Adrenal gland (tissue), 9 donors: ENCODE measurements at regions not wholly inside any gene's neighbourhood (a gene's known extent, or its start where the extent isn't known, plus 50 kb on each side); places are given as distances from the start of the nearest gene placed in this dataset.

Experiments used
- DNase-seq, 7 donors: peaks; one replicate each; pipeline ENCODE4 v3.0.0-alpha.2; 2019 to 2020
- H3K27ac ChIP-seq, 5 donors: fragments of 200-600 bp; sonication (generic) in 4 of 5; 1 replicate in 3 of 5; 2 replicates in 2 of 5; pipeline versions ENCODE4 v1.5.1 to v1.8.0; 2016 to 2020; ENCODE audit warnings: mild to moderate bottlenecking in 1 of 5
- H3K27me3 ChIP-seq: fragments of 200-600 bp; 2 replicates; pipeline ENCODE4 v1.8.0; 2021
- H3K36me3 ChIP-seq, 2 donors: fragments of 200-600 bp; replicated peaks in 1 of 2; 1 replicate in 1 of 2; 2 replicates in 1 of 2; pipeline versions ENCODE4 v1.5.1 to v1.8.0; 2018 to 2022
- H3K4me1 ChIP-seq, 2 donors: fragments of 200-600 bp; replicated peaks in 1 of 2; 1 replicate in 1 of 2; 2 replicates in 1 of 2; pipeline versions ENCODE4 v1.5.1 to v1.8.0; 2018 to 2021
- H3K4me3 ChIP-seq, 4 donors: fragments of 200-600 bp; sonication (generic) in 3 of 4; one replicate each; pipeline ENCODE4 v1.5.1; 2016 to 2018
- H3K9me3 ChIP-seq, 3 donors: fragments of 200-600 bp; sonication (generic) in 1 of 3; replicated peaks in 1 of 3; 1 replicate in 2 of 3; 2 replicates in 1 of 3; pipeline versions ENCODE4 v1.5.1 to v1.8.0; 2016 to 2021
- CTCF ChIP-seq, 6 experiments: fragments of 450-650 bp in 4 of 6; fragments of 200-600 bp in 2 of 6; sonication (generic) in 1 of 6; IDR thresholded peaks; 1 replicate in 5 of 6; 2 replicates in 1 of 6; pipeline versions ENCODE4 v1.5.1 to v1.8.0; 2016 to 2021; ENCODE audit warnings: antibody characterized with exemption in 6 of 6, mild to moderate bottlenecking in 2 of 6, moderate library complexity in 1 of 6
- POLR2A ChIP-seq, 2 donors: fragments of 450-650 bp; IDR thresholded peaks; one replicate each; pipeline ENCODE4 v1.6.1; 2017; ENCODE audit warnings: antibody characterized with exemption in 2 of 2, mild to moderate bottlenecking in 2 of 2, moderate library complexity in 1 of 2
- WGBS, 4 donors: extraction: QIAGEN DNeasy Blood & Tissue Kit in 2 of 4; methylation state at CpG; one replicate each; pipeline versions ENCODE4 v1.1.5 to v1.1.7; 2013 to 2017; 5-methylcytosine and 5-hydroxymethylcytosine counted together
- intact Hi-C, 2 donors: fragments of 100-400 bp; cut with DNase I; formaldehyde crosslinking; loops; one replicate each; pipeline versions ENCODE4 v1.14.1 to v1.15.0; 2022 to 2023
- donor health status: healthy with polysubstance abuse.
- donor health status: Bipolar disorder and iron deficiency.
- donor health status: DM: yes; HTN: yes; CAD: no.
- donor health status: DM: no; HTN: no; CAD: no.
- donor health status: DM: no; HTN: no; CAD: no.

GRCh38 chr9:1328341-1328740, 278.2 kb downstream of the DMRT2 start:
- DNase-seq, result no peak
- no peak for TF ChIP-seq POLR2A (IDR thresholded peaks at IDR 0.05)
- no peak for TF ChIP-seq CTCF (IDR thresholded peaks at IDR 0.05)
- Histone ChIP-seq H3K4me1 (no peaks in the 10 kb centered on the region), H3K36me3 (no peaks in the 10 kb centered on the region), H3K4me3 (no peak overlapping the region), H3K9me3 (no peaks in the 10 kb centered on the region), H3K27ac (no peak overlapping the region), H3K27me3 (no peaks in the 10 kb centered on the region)
- intact Hi-C loops, result no loop called here
- WGBS, 4 donors, result 62 to 73% (median 67%) methylated on average over 4 of the region's 4 CpGs

- intact Hi-C loops, result no loop called here
Observed at GRCh38 chr9:1331546-1332038, 281.4 kb downstream of the DMRT2 start.

GRCh38 chr9:1332156-1332555, 282.0 kb downstream of the DMRT2 start:
- Histone ChIP-seq H3K4me3 (no peak overlapping the region), H3K4me1 (no peaks in the 10 kb centered on the region), H3K27me3 (no peaks in the 10 kb centered on the region), H3K9me3 (no peaks in the 10 kb centered on the region), H3K36me3 (no peaks in the 10 kb centered on the region), H3K27ac (no peak overlapping the region)
- TF ChIP-seq CTCF (IDR thresholded peaks at IDR 0.05) (no peak), POLR2A (IDR thresholded peaks at IDR 0.05) (no peak)
- intact Hi-C loops, result no loop called here
- DNase-seq, result no peak
- 48 to 66% (median 56%) methylated on average over 3 of the region's 3 CpGs for WGBS, 4 donors

More at GRCh38 chr9:1331546-1332038, 281.4 kb downstream of the DMRT2 start:
- Histone ChIP-seq H3K4me3 (no peak overlapping the region), H3K9me3 (no peaks in the 10 kb centered on the region), H3K27ac (no peak overlapping the region), H3K4me1 (no peaks in the 10 kb centered on the region), H3K27me3 (no peaks in the 10 kb centered on the region), H3K36me3 (no peaks in the 10 kb centered on the region)
- TF ChIP-seq POLR2A (IDR thresholded peaks at IDR 0.05), result no peak
- DNase-seq, result no peak

GRCh38 chr9:1335174-1335573, 285.0 kb downstream of the DMRT2 start:
- no peak overlapping the region for H3K4me3 ChIP-seq
- no peak overlapping the region for H3K27ac ChIP-seq
- H3K36me3 ChIP-seq, result no peaks in the 10 kb centered on the region
- TF ChIP-seq CTCF (IDR thresholded peaks at IDR 0.05) (no peak), POLR2A (IDR thresholded peaks at IDR 0.05) (no peak)
- no peak for DNase-seq
- intact Hi-C loops, result no loop called here
- H3K4me1 ChIP-seq, result no peaks in the 10 kb centered on the region
- H3K27me3 ChIP-seq, result no peaks in the 10 kb centered on the region
- WGBS, 4 donors, result 59 to 77% (median 68%) methylated on average over 4 of the region's 4 CpGs
- H3K9me3 ChIP-seq, result no peaks in the 10 kb centered on the region

GRCh38 chr9:1337169-1337568, 287.0 kb downstream of the DMRT2 start:
- no peaks in the 10 kb centered on the region for H3K9me3 ChIP-seq
- no peak overlapping the region for H3K4me3 ChIP-seq
- intact Hi-C loops, result no loop called here
- H3K27ac ChIP-seq, result no peak overlapping the region
- H3K36me3 ChIP-seq, result no peaks in the 10 kb centered on the region
- H3K27me3 ChIP-seq, result no peaks in the 10 kb centered on the region
- no peaks in the 10 kb centered on the region for H3K4me1 ChIP-seq
- DNase-seq, result no peak
- WGBS, 4 donors, result 22 to 40% (median 31%) methylated on average over 2 of the region's 2 CpGs
- no peak for TF ChIP-seq CTCF (IDR thresholded peaks at IDR 0.05)
- TF ChIP-seq POLR2A (IDR thresholded peaks at IDR 0.05), result no peak
